ENCODE measurements at regions not wholly inside any gene's neighbourhood (a gene's known extent, or its start where the extent isn't known, plus 50 kb on each side); places are given as distances from the start of the nearest gene placed in this dataset.

DNA sequence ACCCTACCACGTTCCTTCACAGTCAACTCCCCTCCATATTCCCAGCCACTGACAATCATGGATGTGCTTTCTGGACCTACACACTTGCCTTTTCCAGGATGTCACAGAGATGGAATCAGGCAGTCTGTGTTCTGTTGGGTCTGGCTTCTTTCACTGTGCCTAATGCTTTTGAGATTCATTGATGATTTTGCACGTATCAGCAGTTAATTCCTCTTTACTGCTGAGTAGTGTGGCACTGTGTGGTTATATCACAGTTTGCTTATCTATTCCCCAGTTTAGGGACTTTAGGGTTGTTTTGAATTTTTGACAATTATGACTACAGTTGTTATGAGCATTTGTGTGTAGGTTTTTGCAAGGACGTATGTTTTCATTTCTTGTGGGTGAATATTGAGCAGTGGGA is 191.7 kb downstream of the ACKR3 start:
- Histone ChIP-seq H3K27ac (ENCODE audit: low read depth, low read length) (no peak overlapping the region), H3K27me3 (ENCODE audit: insufficient read depth, low read length) (peaks cover 4% of the 10 kb centered on the region), H3K4me2 (ENCODE audit: insufficient read depth, low read length) (no peak overlapping the region), H3K4me3 (ENCODE audit: insufficient read depth, low read length) (no peak overlapping the region), H4K20me1 (ENCODE audit: insufficient read depth, low read length) (no peaks in the 10 kb centered on the region), H2AFZ (ENCODE audit: low read length) (no peak overlapping the region), H3K79me2 (ENCODE audit: insufficient read depth, low read length) (no peaks in the 10 kb centered on the region), H3K36me3 (ENCODE audit: insufficient read depth, low read length) (no peaks in the 10 kb centered on the region), H3K9me3 (ENCODE audit: low read depth, low read length) (no peaks in the 10 kb centered on the region), H3K4me1 (ENCODE audit: insufficient read depth, low read length) (no peaks in the 10 kb centered on the region)
- no peak for DNase-seq (ENCODE audit: insufficient read length, low spot score, missing footprints)
- TF ChIP-seq, protein P1, sequence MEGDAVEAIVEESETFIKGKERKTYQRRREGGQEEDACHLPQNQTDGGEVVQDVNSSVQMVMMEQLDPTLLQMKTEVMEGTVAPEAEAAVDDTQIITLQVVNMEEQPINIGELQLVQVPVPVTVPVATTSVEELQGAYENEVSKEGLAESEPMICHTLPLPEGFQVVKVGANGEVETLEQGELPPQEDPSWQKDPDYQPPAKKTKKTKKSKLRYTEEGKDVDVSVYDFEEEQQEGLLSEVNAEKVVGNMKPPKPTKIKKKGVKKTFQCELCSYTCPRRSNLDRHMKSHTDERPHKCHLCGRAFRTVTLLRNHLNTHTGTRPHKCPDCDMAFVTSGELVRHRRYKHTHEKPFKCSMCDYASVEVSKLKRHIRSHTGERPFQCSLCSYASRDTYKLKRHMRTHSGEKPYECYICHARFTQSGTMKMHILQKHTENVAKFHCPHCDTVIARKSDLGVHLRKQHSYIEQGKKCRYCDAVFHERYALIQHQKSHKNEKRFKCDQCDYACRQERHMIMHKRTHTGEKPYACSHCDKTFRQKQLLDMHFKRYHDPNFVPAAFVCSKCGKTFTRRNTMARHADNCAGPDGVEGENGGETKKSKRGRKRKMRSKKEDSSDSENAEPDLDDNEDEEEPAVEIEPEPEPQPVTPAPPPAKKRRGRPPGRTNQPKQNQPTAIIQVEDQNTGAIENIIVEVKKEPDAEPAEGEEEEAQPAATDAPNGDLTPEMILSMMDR (IDR thresholded peaks at IDR 0.05; ENCODE audit: extremely low read depth, low read depth, low read length) = no peak

DNA sequence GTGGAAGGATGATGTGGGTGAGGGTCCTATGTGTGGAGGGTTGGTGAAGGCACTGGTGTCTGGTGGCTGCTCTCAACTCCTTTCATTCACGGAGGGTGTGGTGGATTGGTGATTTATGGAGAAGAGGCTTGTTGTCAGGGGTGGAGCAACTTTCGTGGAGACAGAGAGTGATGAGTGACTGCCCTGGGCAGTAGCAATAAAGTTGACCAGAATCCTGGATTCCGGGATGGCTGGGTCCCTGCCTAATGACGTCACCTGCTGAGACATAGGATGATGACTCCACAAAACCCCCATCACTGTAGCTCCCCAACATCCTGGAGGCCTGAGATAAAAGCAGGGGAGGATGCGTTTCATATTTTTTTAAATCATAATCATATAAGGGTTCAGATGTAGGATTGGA is 193.0 kb downstream of the ACKR3 start:
- no peak for DNase-seq (ENCODE audit: insufficient read length, low spot score, missing footprints)
- Histone ChIP-seq H3K27ac (ENCODE audit: low read depth, low read length) (no peak overlapping the region), H3K9me3 (ENCODE audit: low read depth, low read length) (no peaks in the 10 kb centered on the region), H3K4me1 (ENCODE audit: insufficient read depth, low read length) (no peaks in the 10 kb centered on the region), H3K27me3 (ENCODE audit: insufficient read depth, low read length) (peaks cover 4% of the 10 kb centered on the region), H2AFZ (ENCODE audit: low read length) (no peak overlapping the region), H3K36me3 (ENCODE audit: insufficient read depth, low read length) (no peaks in the 10 kb centered on the region), H3K4me2 (ENCODE audit: insufficient read depth, low read length) (no peak overlapping the region), H3K4me3 (ENCODE audit: insufficient read depth, low read length) (no peak overlapping the region), H3K79me2 (ENCODE audit: insufficient read depth, low read length) (no peaks in the 10 kb centered on the region), H4K20me1 (ENCODE audit: insufficient read depth, low read length) (no peaks in the 10 kb centered on the region)
- TF ChIP-seq, protein P1 (IDR thresholded peaks at IDR 0.05; ENCODE audit: extremely low read depth, low read depth, low read length) = no peak

DNA sequence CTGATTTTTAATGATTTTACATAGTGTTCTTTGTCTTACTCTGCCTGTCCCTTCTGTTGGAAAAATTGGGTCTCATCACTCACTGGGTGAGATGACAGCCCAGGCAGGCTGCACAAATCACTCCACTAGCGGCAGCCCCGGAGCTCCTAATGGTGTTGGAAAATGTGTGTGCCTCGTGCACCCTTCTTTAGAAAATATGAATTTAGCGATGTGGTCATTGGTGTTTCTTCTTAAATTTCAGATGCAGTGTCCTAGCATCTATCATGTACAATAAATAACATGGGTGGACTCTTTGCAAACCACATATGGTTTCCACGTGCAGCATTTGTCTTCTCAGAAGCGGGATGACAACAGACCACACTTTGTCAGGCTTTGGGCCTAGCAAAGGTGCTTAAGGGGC is 194.2 kb downstream of the ACKR3 start:
- H3K9me3 ChIP-seq (ENCODE audit: low read depth, low read length) = no peaks in the 10 kb centered on the region
- no peak overlapping the region for H3K27ac ChIP-seq (ENCODE audit: low read depth, low read length)
- no peaks in the 10 kb centered on the region for H3K79me2 ChIP-seq (ENCODE audit: insufficient read depth, low read length)
- H2AFZ ChIP-seq (ENCODE audit: low read length) = no peak overlapping the region
- no peak overlapping the region for H3K4me3 ChIP-seq (ENCODE audit: insufficient read depth, low read length)
- peaks cover 4% of the 10 kb centered on the region for H3K27me3 ChIP-seq (ENCODE audit: insufficient read depth, low read length)
- DNase-seq (ENCODE audit: insufficient read length, low spot score, missing footprints) = no peak
- TF ChIP-seq, protein P1 (IDR thresholded peaks at IDR 0.05; ENCODE audit: extremely low read depth, low read depth, low read length) = no peak
- H3K36me3 ChIP-seq (ENCODE audit: insufficient read depth, low read length) = no peaks in the 10 kb centered on the region
- no peak overlapping the region for H3K4me2 ChIP-seq (ENCODE audit: insufficient read depth, low read length)
- peaks cover 10% of the 10 kb centered on the region for H3K4me1 ChIP-seq (ENCODE audit: insufficient read depth, low read length)
- no peaks in the 10 kb centered on the region for H4K20me1 ChIP-seq (ENCODE audit: insufficient read depth, low read length)

DNA sequence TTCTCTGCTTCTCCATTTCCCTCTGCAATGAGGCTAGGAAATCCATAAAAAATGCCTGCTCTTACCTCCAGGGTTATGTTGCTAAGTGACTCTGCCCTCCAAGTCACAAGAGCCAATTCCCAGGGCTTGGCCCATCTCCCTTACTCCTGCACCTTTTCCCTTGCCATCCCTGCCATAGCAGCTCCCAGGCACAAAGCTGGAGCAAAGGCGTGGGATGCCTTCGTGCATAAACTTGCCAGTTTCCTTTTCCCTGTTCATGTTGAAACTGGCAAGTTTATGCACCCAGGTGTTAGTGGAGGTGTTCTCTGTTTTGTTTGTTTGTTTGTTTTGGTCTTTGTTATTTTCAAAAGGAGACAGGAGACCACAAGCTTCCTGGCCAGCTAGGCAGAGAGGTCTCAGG is 195.1 kb downstream of the ACKR3 start:
- TF ChIP-seq, protein P1 (IDR thresholded peaks at IDR 0.05; ENCODE audit: extremely low read depth, low read depth, low read length) = no peak
- Histone ChIP-seq H3K4me2 (ENCODE audit: insufficient read depth, low read length) (no peak overlapping the region), H3K4me3 (ENCODE audit: insufficient read depth, low read length) (no peak overlapping the region)

More for the DNA sequence above, 195.1 kb downstream of the ACKR3 start:
- no peaks in the 10 kb centered on the region for H3K36me3 ChIP-seq (ENCODE audit: insufficient read depth, low read length)
- peaks cover under 1% of the 10 kb centered on the region for H3K27me3 ChIP-seq (ENCODE audit: insufficient read depth, low read length)
- H2AFZ ChIP-seq (ENCODE audit: low read length) = no peak overlapping the region
- no peak for DNase-seq (ENCODE audit: insufficient read length, low spot score, missing footprints)
- peaks cover 19% of the 10 kb centered on the region for H3K4me1 ChIP-seq (ENCODE audit: insufficient read depth, low read length)
- no peaks in the 10 kb centered on the region for H4K20me1 ChIP-seq (ENCODE audit: insufficient read depth, low read length)
- no peaks in the 10 kb centered on the region for H3K79me2 ChIP-seq (ENCODE audit: insufficient read depth, low read length)
- H3K9me3 ChIP-seq (ENCODE audit: low read depth, low read length) = no peaks in the 10 kb centered on the region
- no peak overlapping the region for H3K27ac ChIP-seq (ENCODE audit: low read depth, low read length)
